Nephron (organoid): ENCODE measurements at regions not wholly inside any gene's neighbourhood (a gene's known extent, or its start where the extent isn't known, plus 50 kb on each side); places are given as distances from the start of the nearest gene placed in this dataset.
"Not testable (repeated sequence)": the region's sequence is repeated elsewhere in the genome, so short reads cannot be mapped to it uniquely, and the experiment has no call there.

ENCODE experiments used
- H3K27ac Mint-ChIP-seq, 3 experiments: 2 replicates each; pipeline ENCODE4 v1.8.0; 2020; ENCODE audit warnings: mixed read lengths in 3 of 3, mild to moderate bottlenecking in 2 of 3, moderate library complexity in 1 of 3
- H3K27me3 Mint-ChIP-seq: 2 replicates; pipeline ENCODE4 v1.8.0; 2021; ENCODE audit warnings: low read depth, mild to moderate bottlenecking, moderate library complexity, mixed read lengths
- H3K36me3 Mint-ChIP-seq: 2 replicates; pipeline ENCODE4 v1.8.0; 2020; ENCODE audit warnings: low read depth, mixed read lengths
- H3K4me1 Mint-ChIP-seq: 2 replicates; pipeline ENCODE4 v1.8.0; 2020; ENCODE audit warnings: mixed read lengths
- H3K4me3 Mint-ChIP-seq, 3 experiments: 2 replicates each; pipeline ENCODE4 v1.8.0; 2020; ENCODE audit warnings: mild to moderate bottlenecking in 3 of 3, mixed read lengths in 3 of 3, moderate library complexity in 2 of 3
- H3K9me3 Mint-ChIP-seq: 2 replicates; pipeline ENCODE4 v1.8.0; 2020; ENCODE audit warnings: mixed read lengths
- TF ChIP-seq, protein P1 (sequence below), 3 experiments: fragments of 200-600 bp; sonication (generic); IDR thresholded peaks; one replicate each; pipeline ENCODE4 v1.5.0; 2021; ENCODE audit warnings: antibody characterized with exemption in 3 of 3; ENCODE audit not compliant: unreplicated experiment in 3 of 3

DNA sequence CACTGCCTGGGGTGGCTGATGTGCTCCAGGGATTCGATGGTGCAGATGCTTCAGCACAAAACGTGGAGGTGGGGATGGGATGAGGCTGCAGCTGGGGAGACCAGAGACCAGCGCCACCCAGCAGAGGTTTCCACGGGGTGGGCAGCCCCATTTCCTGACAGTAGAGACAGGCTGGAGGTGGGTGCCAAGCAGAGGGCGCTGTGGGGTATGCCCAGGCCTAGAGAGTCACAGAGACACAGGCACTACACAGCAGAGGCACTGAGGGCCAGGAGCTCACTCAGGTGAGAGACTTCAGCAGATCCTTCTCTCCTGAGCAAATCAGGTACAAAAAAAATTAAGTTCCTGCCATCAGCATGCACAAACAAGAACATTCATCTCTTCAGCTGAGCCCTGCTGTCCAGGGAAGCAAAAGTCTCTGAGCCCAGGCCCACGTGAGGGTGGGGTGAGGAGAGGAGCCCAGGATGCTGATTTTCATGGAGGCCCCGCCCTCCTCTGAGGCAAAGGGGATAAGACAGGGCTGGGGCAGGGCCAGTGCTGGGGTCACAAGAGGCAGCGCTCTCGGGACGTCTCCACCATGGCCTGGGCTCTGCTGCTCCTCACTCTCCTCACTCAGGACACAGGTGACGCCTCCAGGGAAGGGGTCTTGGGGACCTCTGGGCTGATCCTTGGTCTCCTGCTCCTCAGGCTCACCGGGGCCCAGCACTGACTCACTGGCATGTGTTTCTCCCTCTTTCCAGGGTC is 53.1 kb downstream of the GGTLC2 start:
- no peak overlapping the region for H3K27ac Mint-ChIP-seq
- H3K4me1 Mint-ChIP-seq = peaks cover 10% of the 10 kb centered on the region
- peaks cover 20% of the 10 kb centered on the region for H3K27me3 Mint-ChIP-seq
- no peak overlapping the region for H3K4me3 Mint-ChIP-seq
- no peaks in the 10 kb centered on the region for H3K36me3 Mint-ChIP-seq
- TF ChIP-seq, protein P1, sequence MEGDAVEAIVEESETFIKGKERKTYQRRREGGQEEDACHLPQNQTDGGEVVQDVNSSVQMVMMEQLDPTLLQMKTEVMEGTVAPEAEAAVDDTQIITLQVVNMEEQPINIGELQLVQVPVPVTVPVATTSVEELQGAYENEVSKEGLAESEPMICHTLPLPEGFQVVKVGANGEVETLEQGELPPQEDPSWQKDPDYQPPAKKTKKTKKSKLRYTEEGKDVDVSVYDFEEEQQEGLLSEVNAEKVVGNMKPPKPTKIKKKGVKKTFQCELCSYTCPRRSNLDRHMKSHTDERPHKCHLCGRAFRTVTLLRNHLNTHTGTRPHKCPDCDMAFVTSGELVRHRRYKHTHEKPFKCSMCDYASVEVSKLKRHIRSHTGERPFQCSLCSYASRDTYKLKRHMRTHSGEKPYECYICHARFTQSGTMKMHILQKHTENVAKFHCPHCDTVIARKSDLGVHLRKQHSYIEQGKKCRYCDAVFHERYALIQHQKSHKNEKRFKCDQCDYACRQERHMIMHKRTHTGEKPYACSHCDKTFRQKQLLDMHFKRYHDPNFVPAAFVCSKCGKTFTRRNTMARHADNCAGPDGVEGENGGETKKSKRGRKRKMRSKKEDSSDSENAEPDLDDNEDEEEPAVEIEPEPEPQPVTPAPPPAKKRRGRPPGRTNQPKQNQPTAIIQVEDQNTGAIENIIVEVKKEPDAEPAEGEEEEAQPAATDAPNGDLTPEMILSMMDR (IDR thresholded peaks at IDR 0.05; ENCODE audit: unreplicated experiment in 3 of 3) = no peak
- H3K9me3 Mint-ChIP-seq = no peaks in the 10 kb centered on the region

DNA sequence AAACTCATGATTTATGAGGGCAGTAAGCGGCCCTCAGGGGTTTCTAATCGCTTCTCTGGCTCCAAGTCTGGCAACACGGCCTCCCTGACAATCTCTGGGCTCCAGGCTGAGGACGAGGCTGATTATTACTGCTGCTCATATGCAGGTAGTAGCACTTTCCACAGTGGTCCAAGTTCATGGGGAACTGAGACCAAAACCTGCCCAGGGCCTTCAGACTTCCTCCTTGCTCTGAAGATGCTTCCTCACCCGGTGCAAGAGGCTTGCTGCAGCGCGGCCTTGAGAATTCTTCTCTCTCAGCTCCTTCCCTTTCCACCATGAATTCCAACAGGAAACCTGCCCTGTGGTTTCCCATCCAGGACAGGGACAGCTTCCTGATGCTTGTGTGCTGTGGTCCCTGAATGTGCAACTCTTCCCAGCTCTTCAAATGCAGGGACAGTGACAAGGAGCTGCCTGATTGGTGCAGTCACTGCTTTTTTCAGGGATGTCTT is 53.9 kb downstream of the GGTLC2 start:
- no peaks in the 10 kb centered on the region for H3K9me3 Mint-ChIP-seq
- TF ChIP-seq, protein P1 (IDR thresholded peaks at IDR 0.05; ENCODE audit: unreplicated experiment in 3 of 3) = no peak
- no peak overlapping the region for H3K4me3 Mint-ChIP-seq
- no peaks in the 10 kb centered on the region for H3K36me3 Mint-ChIP-seq
- H3K4me1 Mint-ChIP-seq = peaks cover 5% of the 10 kb centered on the region
- H3K27ac Mint-ChIP-seq = peak overlapping the region in 1 of 3 experiments; percentile 2
- peaks cover 20% of the 10 kb centered on the region for H3K27me3 Mint-ChIP-seq

DNA sequence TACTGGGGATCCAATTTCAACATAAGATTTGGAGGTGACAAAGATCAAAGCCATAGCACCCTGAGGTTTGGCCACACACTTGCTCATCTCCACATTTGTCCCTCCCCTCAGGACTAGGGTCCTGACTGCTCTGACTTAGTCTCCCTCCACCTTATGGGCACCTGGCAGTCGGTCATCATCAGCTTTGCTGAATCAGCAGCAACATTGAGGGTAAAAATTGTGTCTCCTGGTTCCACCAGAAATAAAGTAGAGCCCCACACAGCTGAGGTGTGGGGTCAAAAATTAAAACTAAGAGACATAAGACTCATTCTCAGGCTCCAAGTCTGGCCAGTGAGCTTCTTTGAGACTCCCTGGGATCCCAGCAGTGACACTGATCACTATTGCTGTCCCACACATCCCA is 56.2 kb downstream of the GGTLC2 start:
- H3K27me3 Mint-ChIP-seq = peaks cover 13% of the 10 kb centered on the region
- H3K9me3 Mint-ChIP-seq = no peaks in the 10 kb centered on the region
- H3K27ac Mint-ChIP-seq = no peak overlapping the region
- TF ChIP-seq, protein P1 (IDR thresholded peaks at IDR 0.05; ENCODE audit: unreplicated experiment in 3 of 3) = no peak
- no peak overlapping the region for H3K4me3 Mint-ChIP-seq
- no peaks in the 10 kb centered on the region for H3K36me3 Mint-ChIP-seq
- H3K4me1 Mint-ChIP-seq = no peaks in the 10 kb centered on the region

DNA sequence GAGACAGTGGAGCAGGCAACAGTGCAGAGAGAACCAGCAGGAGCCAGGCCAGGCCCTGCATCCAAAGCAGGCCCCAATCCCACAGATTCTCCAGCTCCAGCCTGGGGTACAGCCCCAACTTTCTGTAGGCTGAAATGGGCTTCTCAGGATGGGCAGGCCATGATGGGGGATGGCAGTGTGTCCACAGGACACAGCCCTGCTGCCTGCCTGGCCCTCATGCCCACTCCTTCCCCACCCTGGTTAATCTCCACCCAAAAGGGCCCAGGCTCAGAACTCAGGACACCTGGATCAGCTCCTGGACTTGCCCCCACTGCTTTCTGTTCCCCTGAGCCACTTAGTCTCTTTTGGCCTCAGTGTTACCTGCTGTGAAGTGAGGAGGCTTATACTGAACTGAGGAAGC is 57.1 kb downstream of the GGTLC2 start:
- not testable (repeated sequence) for H3K9me3 Mint-ChIP-seq, H3K4me1 Mint-ChIP-seq, H3K36me3 Mint-ChIP-seq, H3K4me3 Mint-ChIP-seq, H3K27ac Mint-ChIP-seq
- peaks cover 14% of the 10 kb centered on the region for H3K27me3 Mint-ChIP-seq

DNA sequence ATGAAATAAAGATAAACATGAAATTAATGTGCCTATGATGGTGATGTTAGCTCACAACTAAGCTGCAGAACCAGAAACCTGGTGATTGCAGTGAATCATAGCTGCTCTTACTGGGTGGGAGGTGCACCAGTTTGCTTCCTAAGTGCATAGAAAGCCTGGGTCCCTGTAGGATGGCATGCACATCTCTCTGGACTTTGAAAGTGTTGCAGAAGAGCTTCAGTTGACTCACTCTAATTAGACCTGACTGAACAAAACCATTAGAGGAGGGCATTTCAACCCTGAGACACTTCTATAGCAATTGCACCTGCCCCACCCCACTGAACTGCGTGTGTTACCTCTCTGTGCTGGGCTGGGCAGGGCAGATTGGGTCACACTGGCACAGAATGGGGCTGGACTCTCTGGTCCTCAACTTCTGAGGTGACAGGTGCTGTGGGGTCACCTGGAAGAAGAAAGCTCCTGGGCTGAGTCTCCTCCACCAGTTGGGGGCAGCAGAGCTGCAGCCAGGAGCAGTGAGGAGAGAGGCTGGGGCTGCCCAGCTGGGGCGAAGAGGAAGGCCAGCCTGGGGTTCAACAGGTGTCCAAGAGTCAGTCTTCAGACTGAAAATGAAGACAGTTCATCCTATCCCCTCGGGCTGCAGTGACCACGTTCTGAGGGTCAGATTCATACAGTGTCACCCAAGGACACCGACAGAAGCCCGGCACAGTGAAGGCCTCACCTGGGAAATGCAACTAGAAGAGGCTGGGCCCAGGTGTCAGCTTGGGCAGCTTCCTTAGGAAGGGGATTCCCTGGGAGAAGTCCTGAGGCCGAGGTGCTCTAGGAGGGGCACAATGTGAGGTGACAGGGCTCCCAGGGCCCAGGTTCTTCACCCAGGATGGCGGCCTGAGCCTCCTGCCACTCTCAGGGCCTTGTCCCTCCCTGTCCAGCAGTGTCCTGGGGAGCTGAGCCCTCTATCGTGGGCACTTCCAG is 58.1 kb downstream of the GGTLC2 start:
- H3K4me1 Mint-ChIP-seq = no peaks in the 10 kb centered on the region

DNA sequence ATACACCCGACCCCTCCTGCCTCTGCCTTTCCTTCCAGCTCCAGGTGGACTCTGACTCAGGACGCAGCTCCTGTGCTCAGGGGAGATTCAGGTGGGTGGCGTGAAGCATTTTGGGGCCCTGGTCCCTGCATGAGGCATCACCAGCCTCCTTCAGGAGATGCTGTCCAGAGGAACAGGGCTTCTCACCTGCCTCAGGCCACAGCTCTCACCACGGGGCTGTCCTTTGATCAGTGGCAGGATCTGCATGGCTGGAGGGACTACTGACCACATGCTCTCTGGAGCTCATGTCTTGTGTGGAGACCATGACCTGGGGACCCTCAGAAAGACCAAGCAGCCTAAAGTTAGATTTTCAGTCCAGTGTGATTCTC is 58.8 kb downstream of the GGTLC2 start:
- Mint-ChIP-seq H3K4me1 (no peaks in the 10 kb centered on the region), H3K27me3 (peaks cover 19% of the 10 kb centered on the region), H3K27ac (no peak overlapping the region), H3K9me3 (no peaks in the 10 kb centered on the region), H3K4me3 (no peak overlapping the region), H3K36me3 (no peaks in the 10 kb centered on the region)
- TF ChIP-seq, protein P1 (IDR thresholded peaks at IDR 0.05; ENCODE audit: unreplicated experiment in 3 of 3) = no peak

More for the DNA sequence above, 58.1 kb downstream of the GGTLC2 start:
- no peak overlapping the region for H3K4me3 Mint-ChIP-seq
- TF ChIP-seq, protein P1 (IDR thresholded peaks at IDR 0.05; ENCODE audit: unreplicated experiment in 3 of 3) = peak in 1 of 3 experiments; percentile 23
- peaks cover 18% of the 10 kb centered on the region for H3K27me3 Mint-ChIP-seq
- no peaks in the 10 kb centered on the region for H3K36me3 Mint-ChIP-seq
- no peak overlapping the region for H3K27ac Mint-ChIP-seq
- H3K9me3 Mint-ChIP-seq = no peaks in the 10 kb centered on the region
